Right atrium auricular region (tissue), 2 donors: ENCODE measurements at regions not wholly inside any gene's neighbourhood (a gene's known extent, or its start where the extent isn't known, plus 50 kb on each side); places are given as distances from the start of the nearest gene placed in this dataset.
"Not testable (repeated sequence)": the region's sequence is repeated elsewhere in the genome, so short reads cannot be mapped to it uniquely, and the experiment has no call there.

ENCODE experiments used
- DNase-seq: peaks from one replicate; pipeline ENCODE4 v3.0.0-alpha.2; 2019; ENCODE audit warnings: low spot score
- H3K27ac ChIP-seq, 2 donors: fragments of 200-600 bp; sonication (generic); 1 replicate in 1 of 2; 2 replicates in 1 of 2; pipeline ENCODE4 v1.5.1; 2016 to 2019
- H3K27me3 ChIP-seq, 2 donors: fragments of 200-600 bp; sonication (generic); one replicate each; pipeline versions ENCODE4 v1.5.1 to v1.6.0; 2017 to 2019
- H3K36me3 ChIP-seq: fragments of 200-600 bp; sonication (generic); one replicate; pipeline ENCODE4 v1.5.1; 2016
- H3K4me1 ChIP-seq, 2 donors: fragments of 200-600 bp; sonication (generic); one replicate each; pipeline versions ENCODE4 v1.5.1 to v1.6.0; 2017 to 2019
- H3K4me3 ChIP-seq, 2 donors: fragments of 200-600 bp; sonication (generic); 1 replicate in 1 of 2; 2 replicates in 1 of 2; pipeline ENCODE4 v1.5.1; 2017 to 2019; ENCODE audit warnings: mild to moderate bottlenecking in 1 of 2, moderate library complexity in 1 of 2
- H3K9me3 ChIP-seq, 2 donors: fragments of 200-600 bp; sonication (generic); one replicate each; pipeline ENCODE4 v1.5.1; 2019
- TF ChIP-seq, protein P1 (sequence below), 2 donors: fragments of 200-600 bp; sonication (generic); IDR thresholded peaks; one replicate each; pipeline ENCODE4 v1.5.1; 2019; ENCODE audit warnings: antibody characterized with exemption in 2 of 2

DNA sequence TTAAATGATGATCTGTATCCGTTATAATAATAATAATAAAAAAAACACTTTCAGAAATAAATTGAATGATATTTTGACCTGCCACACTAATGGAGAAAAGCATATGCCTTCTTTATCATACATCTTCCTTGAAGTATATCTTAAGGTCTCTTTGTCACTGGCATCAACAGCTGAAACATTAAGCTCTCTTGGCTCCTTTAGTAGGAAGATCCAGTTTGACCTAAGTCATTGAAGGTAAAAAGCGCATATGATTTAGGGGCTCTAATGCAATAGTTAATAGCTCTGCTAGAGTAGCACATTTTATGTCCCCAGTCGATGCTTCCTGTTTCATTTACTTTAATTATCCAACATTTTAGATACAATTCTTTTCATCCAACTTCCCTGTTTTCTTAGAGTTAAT, 1010.8 kb downstream of the STPG2 start:
- no peak overlapping the region for H3K4me3 ChIP-seq
- DNase-seq = no peak
- no peaks in the 10 kb centered on the region for H3K36me3 ChIP-seq
- TF ChIP-seq, protein P1, sequence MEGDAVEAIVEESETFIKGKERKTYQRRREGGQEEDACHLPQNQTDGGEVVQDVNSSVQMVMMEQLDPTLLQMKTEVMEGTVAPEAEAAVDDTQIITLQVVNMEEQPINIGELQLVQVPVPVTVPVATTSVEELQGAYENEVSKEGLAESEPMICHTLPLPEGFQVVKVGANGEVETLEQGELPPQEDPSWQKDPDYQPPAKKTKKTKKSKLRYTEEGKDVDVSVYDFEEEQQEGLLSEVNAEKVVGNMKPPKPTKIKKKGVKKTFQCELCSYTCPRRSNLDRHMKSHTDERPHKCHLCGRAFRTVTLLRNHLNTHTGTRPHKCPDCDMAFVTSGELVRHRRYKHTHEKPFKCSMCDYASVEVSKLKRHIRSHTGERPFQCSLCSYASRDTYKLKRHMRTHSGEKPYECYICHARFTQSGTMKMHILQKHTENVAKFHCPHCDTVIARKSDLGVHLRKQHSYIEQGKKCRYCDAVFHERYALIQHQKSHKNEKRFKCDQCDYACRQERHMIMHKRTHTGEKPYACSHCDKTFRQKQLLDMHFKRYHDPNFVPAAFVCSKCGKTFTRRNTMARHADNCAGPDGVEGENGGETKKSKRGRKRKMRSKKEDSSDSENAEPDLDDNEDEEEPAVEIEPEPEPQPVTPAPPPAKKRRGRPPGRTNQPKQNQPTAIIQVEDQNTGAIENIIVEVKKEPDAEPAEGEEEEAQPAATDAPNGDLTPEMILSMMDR (IDR thresholded peaks at IDR 0.05) = no peak
- H3K4me1 ChIP-seq = no peaks in the 10 kb centered on the region
- no peaks in the 10 kb centered on the region for H3K27me3 ChIP-seq
- no peak overlapping the region for H3K27ac ChIP-seq
- no peaks in the 10 kb centered on the region for H3K9me3 ChIP-seq

DNA sequence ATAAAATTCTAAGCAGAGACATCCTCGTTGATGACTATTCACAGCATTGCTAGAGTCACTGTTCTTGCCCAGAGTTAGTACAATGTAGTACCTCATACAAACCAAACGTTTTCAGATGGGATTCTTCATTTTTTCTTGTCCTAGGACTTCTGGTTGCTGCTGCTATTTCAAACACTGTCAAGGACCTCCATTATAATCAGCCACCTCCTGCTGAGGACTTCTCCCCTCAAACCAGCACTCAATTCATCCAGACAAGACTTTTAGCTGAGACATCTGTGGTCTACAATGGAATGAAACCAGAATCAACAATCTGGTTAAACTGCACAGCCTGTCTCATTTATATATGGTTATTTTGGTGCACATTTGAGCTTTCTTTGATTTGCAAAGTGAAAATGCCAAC, 1008.8 kb downstream of the STPG2 start:
- Histone ChIP-seq H3K9me3 (no peaks in the 10 kb centered on the region), H3K4me3 (no peak overlapping the region), H3K27me3 (no peaks in the 10 kb centered on the region), H3K27ac (no peak overlapping the region), H3K36me3 (no peaks in the 10 kb centered on the region), H3K4me1 (no peaks in the 10 kb centered on the region)
- DNase-seq = no peak
- TF ChIP-seq, protein P1 (IDR thresholded peaks at IDR 0.05) = no peak

DNA sequence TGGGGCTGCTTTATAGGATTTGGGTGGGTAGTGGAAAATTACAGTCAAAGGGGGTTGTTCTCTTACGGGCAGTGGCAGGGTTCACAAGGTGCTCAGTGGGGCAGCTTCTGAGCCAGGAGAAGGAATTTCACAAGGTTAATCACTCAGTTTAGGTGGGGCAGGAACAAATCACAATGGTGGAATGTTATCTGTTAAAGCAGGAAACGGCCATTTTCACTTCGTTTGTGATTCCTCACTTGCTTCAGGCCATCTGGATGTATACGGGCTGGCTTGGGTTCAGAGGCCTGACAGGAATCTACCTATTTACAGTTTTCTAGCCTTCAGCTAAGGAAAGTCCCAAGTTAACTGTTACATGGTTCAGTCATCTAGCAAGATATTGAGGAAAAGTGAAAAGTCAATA, 1003.5 kb downstream of the STPG2 start:
- H3K4me1 ChIP-seq = no peaks in the 10 kb centered on the region
- TF ChIP-seq, protein P1 (IDR thresholded peaks at IDR 0.05) = no peak
- no peak overlapping the region for H3K4me3 ChIP-seq
- no peaks in the 10 kb centered on the region for H3K9me3 ChIP-seq
- H3K27ac ChIP-seq = no peak overlapping the region
- H3K27me3 ChIP-seq = no peaks in the 10 kb centered on the region
- H3K36me3 ChIP-seq = no peaks in the 10 kb centered on the region
- DNase-seq = no peak

DNA sequence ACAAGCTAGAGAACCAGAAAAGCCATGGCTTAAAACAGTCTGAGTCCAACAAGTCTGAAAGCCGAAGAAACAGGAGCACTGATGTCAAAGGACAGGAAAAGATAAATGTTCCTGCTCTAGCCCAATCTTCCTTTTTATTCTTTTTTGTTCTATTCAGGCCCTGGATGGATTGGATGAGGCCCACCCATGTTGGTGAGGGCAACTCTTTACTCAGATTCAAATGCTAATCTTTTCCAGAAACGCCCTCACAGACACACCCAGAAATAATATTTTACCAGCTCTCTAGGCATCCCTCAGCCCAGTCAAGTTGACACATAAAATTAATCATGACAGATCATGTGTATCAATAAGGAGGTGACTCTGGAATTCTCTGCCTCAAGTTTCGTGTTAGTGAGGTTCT, 1002.7 kb downstream of the STPG2 start:
- no peaks in the 10 kb centered on the region for H3K9me3 ChIP-seq
- H3K36me3 ChIP-seq = no peaks in the 10 kb centered on the region
- H3K4me1 ChIP-seq = no peaks in the 10 kb centered on the region
- TF ChIP-seq, protein P1 (IDR thresholded peaks at IDR 0.05) = no peak
- no peak overlapping the region for H3K27ac ChIP-seq
- no peak for DNase-seq
- H3K4me3 ChIP-seq = no peak overlapping the region
- no peaks in the 10 kb centered on the region for H3K27me3 ChIP-seq

DNA sequence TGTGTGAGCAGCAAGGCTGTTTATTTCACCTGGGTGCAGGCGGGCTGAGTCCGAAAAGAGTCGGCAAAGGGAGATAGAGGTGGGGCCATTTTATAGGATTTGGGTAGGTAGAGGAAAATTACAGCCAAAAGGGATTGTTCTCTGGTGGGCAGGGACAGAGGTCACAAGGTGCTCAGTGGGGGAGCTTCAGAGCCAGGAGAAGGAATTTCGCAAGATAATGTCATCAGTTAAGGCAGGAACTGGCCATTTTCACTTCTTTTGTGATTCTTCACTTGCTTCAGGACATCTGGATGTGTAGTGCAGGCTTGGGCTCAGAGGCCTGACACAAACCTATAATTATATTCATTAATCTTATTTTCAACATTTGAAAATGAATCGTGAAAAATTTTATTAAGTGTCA, 1001.9 kb downstream of the STPG2 start:
- not testable (repeated sequence) for H3K4me1 ChIP-seq, H3K4me3 ChIP-seq, DNase-seq, H3K36me3 ChIP-seq, H3K27me3 ChIP-seq, H3K27ac ChIP-seq, H3K9me3 ChIP-seq

DNA sequence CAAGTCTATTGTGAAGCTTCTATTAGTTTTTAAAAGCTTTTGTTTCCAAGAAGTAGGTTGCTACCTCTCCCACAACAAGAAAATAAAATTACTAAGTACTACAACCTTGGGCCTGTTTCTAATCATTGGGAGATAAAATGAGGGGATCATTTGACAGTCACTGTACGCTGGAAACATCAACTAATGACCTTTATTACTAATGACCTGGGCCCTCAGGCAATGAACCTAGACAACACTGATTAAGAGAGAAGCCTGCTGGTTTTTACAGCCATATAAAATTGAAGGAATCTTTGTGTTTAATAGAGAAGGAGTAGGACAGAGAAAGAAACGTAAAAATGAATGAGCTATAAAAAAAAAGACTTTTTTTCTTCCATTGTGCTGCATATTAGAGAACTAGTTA, 1000.9 kb downstream of the STPG2 start:
- Histone ChIP-seq H3K4me3 (no peak overlapping the region), H3K36me3 (no peaks in the 10 kb centered on the region), H3K9me3 (no peaks in the 10 kb centered on the region), H3K27ac (no peak overlapping the region), H3K4me1 (no peaks in the 10 kb centered on the region), H3K27me3 (no peaks in the 10 kb centered on the region)
- TF ChIP-seq, protein P1 (IDR thresholded peaks at IDR 0.05) = no peak
- DNase-seq = no peak
